ENCODE measurements at regions not wholly inside any gene's neighbourhood (a gene's known extent, or its start where the extent isn't known, plus 50 kb on each side); places are given as distances from the start of the nearest gene placed in this dataset.
"Not testable (repeated sequence)": the region's sequence is repeated elsewhere in the genome, so short reads cannot be mapped to it uniquely, and the experiment has no call there.

GRCh38 chr5:6106756-6107155 is 271.6 kb downstream of the MED10 start:
- no peak for DNase-seq

- DNase-seq = no peak
Observed at GRCh38 chr5:6105320-6105719, 273.0 kb downstream of the MED10 start.

DNA sequence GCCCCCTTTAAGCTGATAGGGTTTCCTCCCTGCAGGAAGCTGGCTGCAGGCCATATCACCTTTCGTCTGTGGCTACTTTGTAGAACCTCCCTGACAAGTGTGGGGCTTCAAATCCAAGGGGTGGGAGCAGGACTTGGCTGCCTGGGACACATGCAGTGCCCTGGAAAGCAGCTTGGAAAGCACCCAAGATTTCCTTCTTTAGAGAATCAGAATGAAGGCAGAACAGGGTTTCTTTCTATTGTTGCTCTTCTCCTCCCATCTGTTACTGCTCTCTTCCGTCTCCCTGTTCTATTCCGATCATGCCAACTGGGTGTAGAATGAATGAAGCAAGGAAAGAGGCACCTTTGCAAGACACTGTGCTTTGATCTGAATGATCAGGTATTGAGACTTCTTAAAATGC is 282.2 kb downstream of the MED10 start:
- no peak for DNase-seq

GRCh38 chr5:6094180-6094579 is 284.2 kb downstream of the MED10 start:
- not testable (repeated sequence) for DNase-seq

DNA sequence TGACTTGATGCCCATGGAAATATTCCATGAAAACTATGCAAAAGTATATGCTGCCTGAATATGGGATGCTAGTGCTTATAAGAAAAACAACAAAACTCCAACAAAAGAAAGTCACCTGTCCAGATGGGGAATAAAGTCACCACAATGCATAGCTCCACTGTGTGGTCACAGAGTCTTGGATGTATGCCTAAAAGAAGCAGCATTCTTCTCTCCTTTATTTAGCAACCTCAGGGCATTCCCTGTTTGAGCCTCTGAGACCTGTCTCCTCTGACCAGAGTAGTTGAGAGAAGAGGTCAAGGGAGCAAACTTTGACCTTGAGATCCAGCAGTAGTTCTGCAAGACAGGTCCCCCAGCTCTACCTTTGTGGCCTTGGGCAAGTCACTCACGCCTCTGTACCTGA is 287.5 kb downstream of the MED10 start:
- DNase-seq = no peak

DNA sequence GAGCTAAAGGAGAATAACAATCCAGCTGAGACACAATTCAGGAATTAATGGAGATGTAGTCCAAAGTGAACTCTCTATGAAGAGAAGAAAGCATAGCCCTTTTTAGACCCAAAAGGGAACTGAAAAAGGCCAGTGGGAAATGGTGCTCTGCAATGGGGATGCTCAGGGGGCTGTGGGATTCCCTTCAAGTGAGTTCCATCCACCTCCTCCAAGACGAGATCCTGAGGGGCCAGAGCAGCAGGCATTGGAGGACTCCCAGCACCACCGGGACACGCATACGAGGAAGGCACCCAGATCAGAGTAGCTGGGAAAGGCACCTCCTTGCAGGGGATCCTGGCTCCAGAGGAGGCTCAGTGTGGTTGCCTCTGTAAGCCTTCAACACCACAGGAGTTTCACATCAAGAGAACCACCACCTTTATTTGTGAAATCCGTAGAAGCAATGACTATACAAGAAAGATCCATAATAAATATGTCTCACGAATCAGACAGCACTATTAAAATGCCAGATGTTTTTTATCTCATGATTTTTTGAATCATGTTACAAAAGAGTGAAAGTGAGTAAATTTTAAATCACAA is 288.2 kb downstream of the MED10 start:
- DNase-seq = no peak

DNA sequence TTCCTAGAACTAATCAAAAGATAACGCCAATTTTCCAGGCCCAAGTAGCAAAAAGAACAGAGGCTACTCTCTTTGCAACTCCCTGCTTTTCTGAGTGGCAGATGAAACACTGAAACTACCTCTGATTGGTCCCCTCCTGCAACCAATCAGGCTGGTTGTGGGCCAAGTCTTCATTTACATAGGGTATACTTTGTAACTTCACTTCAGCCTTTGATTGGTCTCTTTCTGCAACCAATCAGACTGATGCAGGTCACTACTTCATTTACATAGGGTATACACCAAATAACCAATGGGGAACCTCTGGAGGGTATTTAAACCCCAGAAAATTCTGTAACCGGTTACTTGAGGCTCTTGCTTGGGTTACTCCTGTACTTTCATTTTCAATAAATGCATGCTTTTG is 289.6 kb downstream of the MED10 start:
- no peak for DNase-seq

DNA sequence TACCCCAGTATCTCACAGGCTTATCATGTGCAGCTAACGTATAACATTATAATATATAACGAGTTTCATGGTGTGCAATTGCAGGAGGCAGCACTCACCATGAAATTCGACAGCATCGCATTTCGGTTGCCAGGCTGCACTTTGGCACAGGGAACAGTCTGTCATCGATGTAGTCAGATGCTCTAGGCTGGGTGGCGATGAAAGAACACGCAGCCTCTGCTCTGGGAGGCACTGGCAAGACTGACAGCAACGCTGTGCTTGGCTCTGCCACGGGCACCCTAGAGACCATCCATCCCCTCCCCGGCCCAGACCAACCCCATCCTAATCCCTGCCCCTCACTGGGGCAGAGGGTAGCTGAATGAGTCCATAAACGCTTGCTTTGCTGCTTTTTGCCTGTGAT is 290.8 kb downstream of the MED10 start:
- no peak for DNase-seq

- DNase-seq = no peak
Observed at GRCh38 chr5:6086871-6087270, 291.5 kb downstream of the MED10 start.

- DNase-seq = no peak
Observed at GRCh38 chr5:6085341-6085860, 292.9 kb downstream of the MED10 start.

DNA sequence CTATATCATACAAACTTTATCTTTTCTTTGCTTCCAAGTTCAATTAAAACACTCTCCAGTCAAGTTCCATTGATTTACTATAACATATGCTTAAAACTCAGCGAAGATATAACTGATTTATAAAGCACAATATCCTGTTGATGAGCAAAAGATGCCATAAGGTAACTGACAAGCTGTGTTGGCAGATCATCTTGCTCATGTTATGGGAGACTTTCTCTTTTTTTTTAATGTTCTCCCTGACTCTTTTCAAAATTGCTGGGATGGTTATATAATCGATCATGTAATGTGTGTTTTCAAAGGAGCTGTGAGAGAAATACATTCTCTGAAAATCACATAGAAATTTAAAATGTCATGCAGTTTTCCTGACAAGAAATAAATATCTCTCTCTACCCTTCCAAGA is 293.5 kb downstream of the MED10 start:
- DNase-seq = no peak

- no peak for DNase-seq
Observed at GRCh38 chr5:6084376-6084775, 294.0 kb downstream of the MED10 start.

DNA sequence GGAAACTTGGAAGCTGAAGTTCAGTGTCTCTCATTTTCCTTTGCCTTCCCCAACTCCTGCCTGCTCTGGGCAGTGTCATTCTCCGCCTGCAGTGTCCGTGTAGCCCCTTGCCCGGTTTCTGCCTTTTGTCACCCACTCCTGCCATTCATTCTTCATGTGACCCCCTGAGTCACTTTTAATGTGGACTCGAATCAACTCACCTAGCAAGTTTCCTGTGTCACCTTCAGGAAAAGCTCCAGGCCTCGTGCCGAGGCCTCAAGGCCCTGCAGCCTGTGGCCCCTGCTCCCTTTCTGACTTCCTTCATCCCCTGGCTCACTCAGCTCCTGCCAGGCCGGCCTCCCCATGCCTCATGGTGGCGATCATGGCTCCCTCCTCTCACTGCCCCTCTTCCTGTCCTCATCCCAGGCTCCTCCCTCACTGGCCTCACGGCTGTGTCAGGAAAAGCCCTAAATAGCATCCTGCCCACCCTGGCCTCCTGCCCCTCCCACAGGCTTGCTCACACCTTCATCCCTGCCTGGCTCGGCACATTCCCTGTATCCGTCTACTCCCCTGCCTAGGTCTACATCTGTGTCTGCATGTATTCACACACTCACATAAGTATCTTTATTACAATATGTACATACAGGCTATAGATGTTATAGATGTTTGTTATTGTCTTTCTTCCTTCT is 294.9 kb downstream of the MED10 start:
- DNase-seq = no peak

DNA sequence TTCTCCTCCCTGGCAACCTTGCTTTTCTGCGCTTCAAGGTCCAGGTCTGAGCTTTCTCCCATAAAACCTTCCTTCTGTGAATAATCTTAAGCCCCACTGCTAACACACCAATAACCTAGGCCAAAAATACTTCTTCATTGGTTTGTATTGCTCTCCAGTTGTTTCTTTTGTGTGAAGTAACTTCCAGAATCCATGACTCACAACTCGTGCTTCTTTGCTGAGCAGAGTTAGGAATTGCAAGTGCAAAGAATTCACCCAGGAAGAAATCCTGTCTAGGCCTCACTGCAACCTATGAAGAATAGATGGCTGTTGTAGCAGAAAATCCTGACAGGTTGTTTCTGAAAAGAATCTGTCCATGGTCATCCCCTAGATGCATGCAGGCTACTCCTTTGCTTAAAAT is 295.7 kb downstream of the MED10 start:
- no peak for DNase-seq

DNA sequence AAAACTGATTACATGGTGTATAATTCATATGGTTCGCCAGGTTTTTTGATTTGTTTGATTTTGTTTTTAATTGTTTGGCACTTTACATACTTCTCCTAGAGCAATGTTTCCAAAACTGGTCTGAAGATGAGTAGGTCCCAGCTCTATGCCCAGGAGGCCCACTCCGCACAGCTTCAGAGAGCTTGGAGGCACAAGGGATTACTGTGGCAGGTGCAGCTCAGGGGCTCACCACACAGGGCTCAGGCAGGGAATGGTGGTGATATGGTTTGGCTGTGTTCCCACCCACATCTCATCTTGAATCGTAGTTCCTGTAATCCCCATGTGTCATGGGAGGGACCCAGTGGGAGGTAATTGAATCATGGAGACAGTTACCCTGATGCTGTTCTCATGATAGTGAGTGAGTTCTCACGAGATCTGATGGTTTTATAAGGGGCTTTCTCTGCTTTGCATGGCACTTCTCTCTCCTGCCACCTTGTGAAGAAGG is 296.6 kb downstream of the MED10 start:
- DNase-seq = no peak

- no peak for DNase-seq
Observed at GRCh38 chr5:6080930-6081726, 297.2 kb downstream of the MED10 start.

DNA sequence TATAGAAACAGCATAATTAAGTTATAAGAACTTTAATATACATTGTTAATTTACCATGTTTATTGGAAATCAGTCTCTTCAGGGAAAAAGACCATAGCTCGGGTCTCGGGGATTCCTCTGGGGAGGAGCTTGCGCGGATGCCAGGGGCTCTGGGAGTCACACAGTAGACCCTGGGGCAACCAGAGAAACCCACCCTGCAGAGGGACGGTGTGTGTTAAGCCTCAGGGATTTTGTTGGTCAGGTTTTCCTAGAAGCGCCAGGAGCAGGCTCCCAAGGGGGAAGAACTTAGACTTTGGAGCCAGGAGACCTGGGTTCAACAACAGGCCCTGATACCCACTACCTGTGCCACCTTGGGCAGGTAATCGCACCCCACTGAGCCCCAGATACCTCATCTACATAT is 297.9 kb downstream of the MED10 start:
- DNase-seq = no peak

DNA sequence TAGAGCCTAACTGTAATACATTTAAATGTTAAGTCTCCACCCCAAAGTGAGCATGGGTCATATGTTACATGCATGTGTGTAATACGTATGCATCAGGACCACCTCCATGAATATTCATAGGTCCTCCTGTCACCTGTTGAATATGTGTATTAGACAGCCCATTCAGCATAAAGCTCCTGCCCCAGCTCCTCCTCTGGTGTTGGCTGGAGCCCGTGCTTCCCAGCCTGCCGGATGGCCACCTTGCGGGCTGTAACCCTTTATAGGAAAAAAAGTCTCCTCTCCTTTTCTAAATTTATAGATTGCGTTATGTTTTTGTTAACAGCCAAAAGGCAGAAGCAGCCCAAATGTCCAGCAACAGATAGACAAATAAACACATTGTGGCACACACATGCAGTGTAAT is 299.5 kb downstream of the MED10 start:
- no peak for DNase-seq

DNA sequence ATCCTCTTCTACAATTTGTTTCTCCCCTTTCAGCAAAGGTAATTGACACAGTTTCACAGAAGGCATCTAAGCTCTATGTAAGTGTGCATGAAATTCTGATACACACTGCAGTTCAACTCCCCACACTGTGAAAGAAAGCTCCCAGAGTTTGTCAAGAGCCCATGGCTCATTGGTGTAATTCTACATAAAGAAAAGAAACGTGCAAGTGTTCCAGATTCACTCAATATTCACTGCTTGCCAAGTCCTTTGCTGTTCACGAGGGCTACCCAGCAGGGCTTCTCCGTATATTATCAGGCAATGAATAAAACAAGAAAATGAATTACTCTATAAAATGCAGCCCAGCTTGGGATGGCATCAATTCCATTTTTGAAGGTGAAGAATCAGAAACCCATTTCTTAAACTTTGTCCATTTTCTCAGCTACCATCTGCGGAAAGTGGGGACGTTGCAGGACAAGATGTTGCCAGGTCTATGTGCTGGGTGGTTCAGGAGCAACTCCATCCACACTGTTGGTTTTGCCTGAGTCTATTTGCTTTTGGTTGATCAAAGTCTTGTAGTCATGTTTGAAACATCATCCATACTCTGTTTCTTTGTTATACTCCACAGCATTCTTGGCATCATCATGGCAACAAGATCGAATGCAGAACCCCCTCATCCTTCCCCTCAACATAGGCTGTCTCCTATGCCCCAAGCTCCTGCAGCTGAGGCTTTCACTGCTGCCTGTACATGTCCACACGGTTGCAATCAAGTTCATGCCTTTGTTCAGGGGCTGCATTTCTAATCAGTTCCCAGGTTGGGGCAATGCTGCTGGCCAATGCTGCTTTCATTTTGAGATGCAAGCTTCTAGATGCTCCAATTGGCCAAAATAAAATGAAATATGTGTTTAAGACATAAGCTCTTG is 301.8 kb downstream of the MED10 start:
- no peak for DNase-seq

- not testable (repeated sequence) for DNase-seq
Observed at GRCh38 chr5:6072488-6072887, 305.9 kb downstream of the MED10 start.

DNA sequence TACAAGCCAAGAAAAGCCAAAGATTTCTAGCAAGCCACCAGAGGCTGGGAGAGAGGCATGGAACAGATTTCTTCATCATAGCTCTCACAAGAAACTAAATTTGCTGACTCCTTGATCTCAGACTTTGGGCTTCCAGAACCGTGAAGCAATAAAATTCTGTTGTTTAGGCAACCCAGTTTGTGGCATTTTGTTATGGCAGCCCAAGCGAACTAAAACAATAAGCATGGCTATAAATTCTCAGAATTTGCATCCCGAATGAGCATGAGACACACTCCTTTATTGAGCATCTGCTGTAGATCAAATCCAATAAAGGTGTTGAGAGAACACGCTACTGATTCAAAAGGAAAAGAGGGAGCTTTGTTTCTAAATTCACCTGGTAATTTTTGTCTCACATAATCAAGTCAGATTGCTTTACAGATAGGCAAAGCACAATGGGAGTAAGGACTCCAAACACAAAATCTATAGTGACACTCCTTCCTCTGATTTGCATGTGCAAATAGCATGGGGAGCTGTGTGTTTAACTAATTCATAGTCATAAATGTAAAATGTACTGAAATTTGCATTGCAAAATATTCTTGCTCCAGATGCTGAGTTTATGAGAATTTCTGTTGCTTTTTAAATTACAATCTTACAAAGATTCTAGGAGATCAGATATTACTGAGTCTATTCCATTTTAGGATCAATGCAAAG is 308.7 kb downstream of the MED10 start:
- DNase-seq = no peak

GRCh38 chr5:6066016-6066415 is 312.3 kb downstream of the MED10 start:
- DNase-seq = no peak
